ENCODE measurements at regions not wholly inside any gene's neighbourhood (a gene's known extent, or its start where the extent isn't known, plus 50 kb on each side); places are given as distances from the start of the nearest gene placed in this dataset.

- no peak overlapping the region for H3K4me3 Mint-ChIP-seq (ENCODE audit: low read depth, unreplicated experiment)
- H3K27ac Mint-ChIP-seq (ENCODE audit: unreplicated experiment), result peak overlapping the region; percentile 4
- peaks cover 16% of the 10 kb centered on the region for H3K4me1 Mint-ChIP-seq (ENCODE audit: low read depth, unreplicated experiment)
- no peaks in the 10 kb centered on the region for H3K9me3 Mint-ChIP-seq (ENCODE audit: low read depth, unreplicated experiment)
- TF ChIP-seq, protein P1, sequence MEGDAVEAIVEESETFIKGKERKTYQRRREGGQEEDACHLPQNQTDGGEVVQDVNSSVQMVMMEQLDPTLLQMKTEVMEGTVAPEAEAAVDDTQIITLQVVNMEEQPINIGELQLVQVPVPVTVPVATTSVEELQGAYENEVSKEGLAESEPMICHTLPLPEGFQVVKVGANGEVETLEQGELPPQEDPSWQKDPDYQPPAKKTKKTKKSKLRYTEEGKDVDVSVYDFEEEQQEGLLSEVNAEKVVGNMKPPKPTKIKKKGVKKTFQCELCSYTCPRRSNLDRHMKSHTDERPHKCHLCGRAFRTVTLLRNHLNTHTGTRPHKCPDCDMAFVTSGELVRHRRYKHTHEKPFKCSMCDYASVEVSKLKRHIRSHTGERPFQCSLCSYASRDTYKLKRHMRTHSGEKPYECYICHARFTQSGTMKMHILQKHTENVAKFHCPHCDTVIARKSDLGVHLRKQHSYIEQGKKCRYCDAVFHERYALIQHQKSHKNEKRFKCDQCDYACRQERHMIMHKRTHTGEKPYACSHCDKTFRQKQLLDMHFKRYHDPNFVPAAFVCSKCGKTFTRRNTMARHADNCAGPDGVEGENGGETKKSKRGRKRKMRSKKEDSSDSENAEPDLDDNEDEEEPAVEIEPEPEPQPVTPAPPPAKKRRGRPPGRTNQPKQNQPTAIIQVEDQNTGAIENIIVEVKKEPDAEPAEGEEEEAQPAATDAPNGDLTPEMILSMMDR (IDR thresholded peaks at IDR 0.05; ENCODE audit: unreplicated experiment), result no peak
- no peaks in the 10 kb centered on the region for H3K27me3 Mint-ChIP-seq (ENCODE audit: unreplicated experiment)
- no peak for DNase-seq
- H3K36me3 Mint-ChIP-seq (ENCODE audit: insufficient read depth, unreplicated experiment), result no peaks in the 10 kb centered on the region
- BruUV-seq (replicated peaks), result no TSS peak
- intact Hi-C loops (cut with micrococcal nuclease; ENCODE audit: unreplicated experiment), result no loop called here
- CTCF ChIA-PET, result no interaction called here
Observed at GRCh38 chr6:56381801-56382251, 134.4 kb upstream of the COL21A1 start.

- H3K9me3 Mint-ChIP-seq (ENCODE audit: low read depth, unreplicated experiment), result no peaks in the 10 kb centered on the region
- no peak overlapping the region for H3K27ac Mint-ChIP-seq (ENCODE audit: unreplicated experiment)
- H3K4me1 Mint-ChIP-seq (ENCODE audit: low read depth, unreplicated experiment), result peaks cover 16% of the 10 kb centered on the region
- intact Hi-C loops (cut with micrococcal nuclease; ENCODE audit: unreplicated experiment), result no loop called here
- H3K36me3 Mint-ChIP-seq (ENCODE audit: insufficient read depth, unreplicated experiment), result no peaks in the 10 kb centered on the region
- H3K27me3 Mint-ChIP-seq (ENCODE audit: unreplicated experiment), result no peaks in the 10 kb centered on the region
- no peak overlapping the region for H3K4me3 Mint-ChIP-seq (ENCODE audit: low read depth, unreplicated experiment)
- no peak for DNase-seq
- CTCF ChIA-PET, result no interaction called here
- TF ChIP-seq, protein P1 (IDR thresholded peaks at IDR 0.05; ENCODE audit: unreplicated experiment), result no peak
- BruUV-seq (replicated peaks), result no TSS peak
Observed at GRCh38 chr6:56380476-56380875, 133.1 kb upstream of the COL21A1 start.

DNA sequence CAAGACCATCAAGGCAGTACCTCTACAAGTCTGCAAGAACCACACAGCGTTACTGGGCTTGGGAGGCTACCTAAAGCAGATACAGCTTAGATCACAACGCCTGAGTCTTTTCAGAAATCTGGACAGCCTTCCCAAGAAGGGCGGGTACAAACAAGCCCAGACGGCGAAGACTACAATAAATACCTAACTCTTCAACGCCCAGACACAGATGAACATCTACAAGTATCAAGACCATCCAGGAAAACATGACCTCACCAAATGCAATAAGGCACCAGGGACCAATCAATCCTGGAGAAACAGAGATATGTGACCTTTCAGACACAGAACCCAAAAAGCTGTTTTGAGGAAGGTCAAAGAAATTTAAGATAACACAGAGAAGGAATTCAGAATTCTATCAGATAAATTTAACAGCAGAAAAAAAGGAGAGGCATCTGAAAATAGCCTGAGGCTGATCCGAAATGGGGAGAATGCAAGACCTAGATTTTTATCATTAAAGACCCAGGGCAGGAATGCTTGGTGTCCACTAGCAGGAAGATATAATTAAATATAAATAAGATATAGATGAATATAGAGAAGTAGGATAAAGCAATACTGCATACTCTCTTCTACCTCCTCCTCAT lies 131.7 kb upstream of the COL21A1 start:
- H3K4me1 Mint-ChIP-seq (ENCODE audit: low read depth, unreplicated experiment), result peaks cover 16% of the 10 kb centered on the region
- no peaks in the 10 kb centered on the region for H3K27me3 Mint-ChIP-seq (ENCODE audit: unreplicated experiment)
- H3K36me3 Mint-ChIP-seq (ENCODE audit: insufficient read depth, unreplicated experiment), result no peaks in the 10 kb centered on the region
- no peak overlapping the region for H3K27ac Mint-ChIP-seq (ENCODE audit: unreplicated experiment)
- H3K9me3 Mint-ChIP-seq (ENCODE audit: low read depth, unreplicated experiment), result no peaks in the 10 kb centered on the region
- H3K4me3 Mint-ChIP-seq (ENCODE audit: low read depth, unreplicated experiment), result no peak overlapping the region
- BruUV-seq (replicated peaks), result no TSS peak
- CTCF ChIA-PET, result no interaction called here
- intact Hi-C loops (cut with micrococcal nuclease; ENCODE audit: unreplicated experiment), result no loop called here
- TF ChIP-seq, protein P1 (IDR thresholded peaks at IDR 0.05; ENCODE audit: unreplicated experiment), result no peak
- no peak for DNase-seq

DNA sequence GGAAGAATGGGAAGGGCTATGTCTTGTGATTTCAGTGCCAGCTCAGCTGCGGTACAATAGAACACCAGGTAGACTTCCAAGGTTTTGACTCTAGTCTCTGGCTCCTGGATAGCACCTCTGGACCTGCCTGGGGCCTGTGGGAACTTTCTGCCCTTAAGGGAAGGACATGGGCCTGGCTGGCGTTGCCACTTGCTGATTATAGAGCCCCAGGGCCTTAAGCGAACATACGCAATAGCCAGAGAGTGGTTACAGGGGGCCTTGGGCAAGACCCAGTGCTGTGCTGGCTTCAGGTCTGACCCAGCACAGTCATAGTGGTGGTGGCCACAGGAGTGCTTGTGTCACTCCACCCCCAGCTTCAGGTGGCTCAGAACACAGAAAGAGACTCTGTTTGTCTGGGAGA lies 131.1 kb upstream of the COL21A1 start:
- BruUV-seq (replicated peaks), result no TSS peak
- intact Hi-C loops (cut with micrococcal nuclease; ENCODE audit: unreplicated experiment), result no loop called here
- Mint-ChIP-seq H3K27me3 (ENCODE audit: unreplicated experiment) (no peaks in the 10 kb centered on the region), H3K27ac (ENCODE audit: unreplicated experiment) (no peak overlapping the region), H3K9me3 (ENCODE audit: low read depth, unreplicated experiment) (no peaks in the 10 kb centered on the region), H3K4me3 (ENCODE audit: low read depth, unreplicated experiment) (no peak overlapping the region), H3K4me1 (ENCODE audit: low read depth, unreplicated experiment) (peaks cover 16% of the 10 kb centered on the region), H3K36me3 (ENCODE audit: insufficient read depth, unreplicated experiment) (no peaks in the 10 kb centered on the region)
- TF ChIP-seq, protein P1 (IDR thresholded peaks at IDR 0.05; ENCODE audit: unreplicated experiment), result no peak
- CTCF ChIA-PET, result no interaction called here
- no peak for DNase-seq

Measured in Calu3 (cell line).